HFF-Myc (cell line): ENCODE measurements at regions not wholly inside any gene's neighbourhood (a gene's known extent, or its start where the extent isn't known, plus 50 kb on each side); places are given as distances from the start of the nearest gene placed in this dataset.

Experiments
- DNase-seq: peaks from one replicate; pipeline ENCODE4 v3.0.0-alpha.2; 2011; ENCODE audit warnings: low read depth; ENCODE audit errors: extremely low read depth
- H3K4me3 ChIP-seq: replicated peaks from 2 replicates; pipeline ENCODE4 v1.5.1; 2011; ENCODE audit warnings: low read depth, mild to moderate bottlenecking, control low read depth, low read length
- CTCF ChIP-seq: IDR thresholded peaks from 2 replicates; pipeline ENCODE4 v1.5.1; 2012; ENCODE audit warnings: mild to moderate bottlenecking, low read depth, low read length, control low read depth; ENCODE audit errors: missing control alignments

DNA sequence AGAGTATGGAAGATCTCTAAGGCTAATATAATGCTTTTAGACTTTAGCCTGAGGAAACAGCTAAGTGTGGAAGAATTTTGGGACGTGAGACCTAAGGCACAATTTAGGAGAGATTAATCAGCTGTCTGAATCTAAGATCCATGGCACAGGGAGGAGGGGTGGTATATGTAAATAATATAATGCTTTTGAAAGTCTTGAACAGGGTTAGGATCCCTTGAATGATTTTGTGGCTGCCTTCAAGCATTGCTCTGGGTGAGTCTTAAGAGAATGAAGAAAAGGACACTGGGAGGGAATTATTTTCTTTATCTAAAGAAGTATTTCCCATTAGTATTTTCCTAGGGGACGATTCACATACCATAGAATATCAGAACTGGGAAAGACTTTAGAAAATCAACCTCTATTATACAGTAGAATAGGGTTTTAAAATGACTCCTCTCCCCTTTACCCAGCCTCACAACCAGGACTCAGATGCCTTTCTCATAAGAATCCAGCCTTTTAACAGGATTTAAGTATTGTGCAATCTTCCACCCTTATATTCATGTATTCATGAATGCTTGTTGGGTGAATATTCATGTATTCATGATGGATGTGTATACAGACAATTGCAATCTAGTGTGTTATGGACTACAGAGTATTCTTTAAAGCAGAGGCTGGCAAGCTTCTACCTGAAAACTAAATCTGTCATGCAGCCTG lies 664.2 kb upstream of the CPEB2 start:
- no peak for TF ChIP-seq CTCF
- no peak for DNase-seq
- no peak overlapping the region for H3K4me3 ChIP-seq

- H3K4me3 ChIP-seq = no peak overlapping the region
- no peak for DNase-seq
- TF ChIP-seq CTCF = no peak
Measured at GRCh38 chr4:14338585-14339265, 663.6 kb upstream of the CPEB2 start.

- H3K4me3 ChIP-seq = no peak overlapping the region
- no peak for DNase-seq
- TF ChIP-seq CTCF = no peak
Measured at GRCh38 chr4:14339715-14340114, 662.6 kb upstream of the CPEB2 start.

DNA sequence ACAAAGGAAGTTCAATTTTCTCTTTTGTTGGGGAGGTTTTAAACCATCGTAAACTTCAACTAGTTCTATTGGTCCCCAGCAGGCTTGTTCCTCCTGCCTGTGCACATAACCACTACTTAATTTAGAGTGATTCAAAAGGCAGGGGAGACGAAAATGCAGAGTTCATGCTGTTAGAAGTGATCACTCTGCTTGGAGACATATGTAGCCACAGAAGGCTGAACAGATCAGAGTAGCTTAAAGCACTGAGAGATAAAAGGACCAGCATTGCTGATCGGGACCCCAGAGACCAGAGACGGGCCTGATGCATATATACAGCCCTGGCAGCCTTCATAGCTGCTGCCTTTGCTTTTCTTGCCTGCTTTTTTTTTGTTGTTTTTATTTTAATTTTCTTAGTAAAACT lies 662.0 kb upstream of the CPEB2 start:
- no peak for DNase-seq
- TF ChIP-seq CTCF = no peak
- H3K4me3 ChIP-seq = no peak overlapping the region

DNA sequence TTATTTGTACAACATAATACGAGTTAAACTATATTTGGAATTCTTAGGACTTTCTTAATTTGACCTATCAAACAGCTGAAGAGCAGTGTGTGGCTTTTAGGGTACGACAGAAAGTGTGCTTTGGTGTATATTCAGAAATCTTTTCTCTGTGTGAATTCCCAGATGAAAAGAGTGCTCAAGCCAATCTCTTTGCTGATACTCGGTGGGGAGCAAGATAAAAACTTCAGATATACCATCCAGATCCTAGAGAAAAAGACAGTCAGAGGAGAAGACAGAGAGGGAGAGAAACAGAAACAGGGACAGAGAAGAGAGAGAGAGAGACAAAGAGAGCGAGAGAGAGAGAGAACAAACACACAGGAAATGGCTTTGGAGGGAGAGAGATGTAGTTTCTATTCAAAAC lies 658.3 kb upstream of the CPEB2 start:
- DNase-seq = no peak

DNA sequence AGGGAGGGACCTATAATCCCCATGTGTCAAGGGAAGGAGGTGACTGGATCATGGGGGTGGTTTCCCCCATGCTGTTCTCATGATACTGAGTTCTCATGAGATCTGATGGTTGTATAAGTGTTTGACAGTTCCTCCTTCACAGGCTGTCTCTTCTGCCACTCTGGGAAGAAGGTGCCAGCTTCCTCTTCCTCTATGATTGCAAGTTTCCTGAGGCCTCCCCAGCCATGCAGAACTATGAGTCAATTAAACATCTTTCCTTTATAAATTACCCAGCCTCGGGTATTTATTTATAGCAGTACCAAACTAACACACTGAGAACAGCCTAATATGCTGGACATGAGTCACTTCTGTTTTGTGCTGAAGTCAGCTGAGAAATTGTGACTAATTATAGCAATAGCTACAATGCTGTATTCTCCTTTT lies 656.9 kb upstream of the CPEB2 start:
- no peak overlapping the region for H3K4me3 ChIP-seq
- no peak for DNase-seq
- TF ChIP-seq CTCF = no peak

More for the DNA sequence above, 658.3 kb upstream of the CPEB2 start:
- no peak for TF ChIP-seq CTCF
- H3K4me3 ChIP-seq = no peak overlapping the region
